ENCODE measurements at regions not wholly inside any gene's neighbourhood (a gene's known extent, or its start where the extent isn't known, plus 50 kb on each side); places are given as distances from the start of the nearest gene placed in this dataset.

DNA sequence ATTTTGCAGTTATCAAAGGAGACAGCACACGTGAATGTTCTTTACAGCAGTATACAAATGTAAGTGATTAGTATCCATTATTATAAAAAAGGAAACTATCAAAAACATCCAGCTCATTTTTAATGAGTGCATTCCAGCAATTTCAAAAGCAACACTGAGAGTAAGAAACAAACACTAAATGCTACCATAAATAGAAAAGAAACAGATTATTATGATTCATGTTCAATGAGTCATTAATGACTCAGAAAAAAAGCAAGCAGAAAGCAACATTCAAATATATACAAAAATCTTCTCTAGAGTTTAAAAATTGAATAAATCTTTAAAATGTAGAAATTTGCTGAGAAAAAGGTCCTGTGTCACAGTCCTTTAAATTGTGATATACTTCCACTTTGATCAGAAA, 346.5 kb upstream of the FMR1 start:
- Histone ChIP-seq H3K4me1 (ENCODE audit: low read depth) (no peaks in the 10 kb centered on the region), H3K4me3 (no peak overlapping the region), H3K36me3 (ENCODE audit: low read depth) (no peaks in the 10 kb centered on the region), H3K9me3 (no peaks in the 10 kb centered on the region)
- TF ChIP-seq, protein P1, sequence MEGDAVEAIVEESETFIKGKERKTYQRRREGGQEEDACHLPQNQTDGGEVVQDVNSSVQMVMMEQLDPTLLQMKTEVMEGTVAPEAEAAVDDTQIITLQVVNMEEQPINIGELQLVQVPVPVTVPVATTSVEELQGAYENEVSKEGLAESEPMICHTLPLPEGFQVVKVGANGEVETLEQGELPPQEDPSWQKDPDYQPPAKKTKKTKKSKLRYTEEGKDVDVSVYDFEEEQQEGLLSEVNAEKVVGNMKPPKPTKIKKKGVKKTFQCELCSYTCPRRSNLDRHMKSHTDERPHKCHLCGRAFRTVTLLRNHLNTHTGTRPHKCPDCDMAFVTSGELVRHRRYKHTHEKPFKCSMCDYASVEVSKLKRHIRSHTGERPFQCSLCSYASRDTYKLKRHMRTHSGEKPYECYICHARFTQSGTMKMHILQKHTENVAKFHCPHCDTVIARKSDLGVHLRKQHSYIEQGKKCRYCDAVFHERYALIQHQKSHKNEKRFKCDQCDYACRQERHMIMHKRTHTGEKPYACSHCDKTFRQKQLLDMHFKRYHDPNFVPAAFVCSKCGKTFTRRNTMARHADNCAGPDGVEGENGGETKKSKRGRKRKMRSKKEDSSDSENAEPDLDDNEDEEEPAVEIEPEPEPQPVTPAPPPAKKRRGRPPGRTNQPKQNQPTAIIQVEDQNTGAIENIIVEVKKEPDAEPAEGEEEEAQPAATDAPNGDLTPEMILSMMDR (IDR thresholded peaks at IDR 0.05): no peak
- intact Hi-C loops (cut with DNase I, micrococcal nuclease): no loop called here
- no peak for DNase-seq
- ATAC-seq: no peak

DNA sequence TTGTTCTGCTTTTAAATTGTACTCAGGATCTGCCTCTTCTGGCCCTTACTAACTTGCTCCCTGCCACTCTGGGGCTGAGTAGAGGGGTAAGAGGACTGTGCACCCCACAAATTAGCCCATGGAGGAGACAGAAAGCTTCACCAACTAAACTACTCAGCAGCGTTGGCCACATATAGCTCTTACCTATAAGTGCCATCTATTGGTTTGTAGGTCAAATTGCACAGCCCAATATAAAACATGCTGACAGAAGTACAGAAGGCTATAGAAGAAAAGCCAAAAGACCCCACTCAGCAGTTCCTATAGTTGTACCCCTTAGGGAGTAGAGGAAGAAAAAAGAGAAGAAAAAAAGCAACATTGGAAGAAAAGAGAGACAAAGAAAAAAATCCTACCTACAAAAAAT, 341.2 kb upstream of the FMR1 start:
- intact Hi-C loops (cut with DNase I, micrococcal nuclease): no loop called here
- no peak for DNase-seq
- H3K4me3 ChIP-seq: no peak overlapping the region
- TF ChIP-seq, protein P1 (IDR thresholded peaks at IDR 0.05): no peak
- no peaks in the 10 kb centered on the region for H3K4me1 ChIP-seq (ENCODE audit: low read depth)
- ATAC-seq: no peak
- H3K36me3 ChIP-seq (ENCODE audit: low read depth): no peaks in the 10 kb centered on the region
- no peaks in the 10 kb centered on the region for H3K9me3 ChIP-seq

DNA sequence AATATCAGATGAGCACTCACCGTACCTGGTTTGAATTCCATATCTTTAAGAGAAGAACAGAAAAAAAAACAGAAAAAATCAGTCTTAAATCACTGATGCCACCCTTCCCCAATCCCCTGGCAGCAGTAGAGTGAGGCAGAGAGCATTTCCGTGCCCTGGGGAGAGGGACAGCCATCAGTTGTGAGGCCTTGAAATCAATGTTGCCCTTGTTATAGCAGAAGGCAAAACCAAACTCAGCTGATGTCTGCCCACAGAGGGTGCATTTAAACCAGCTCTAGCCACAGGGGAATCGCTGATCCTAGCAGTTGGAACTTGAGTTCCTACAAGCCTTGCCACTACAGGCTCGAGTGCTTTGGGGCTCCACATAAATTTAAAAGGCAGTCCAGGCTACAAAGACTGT, 338.5 kb upstream of the FMR1 start:
- TF ChIP-seq, protein P1 (IDR thresholded peaks at IDR 0.05): no peak
- DNase-seq (no peak), ATAC-seq (no peak)

DNA sequence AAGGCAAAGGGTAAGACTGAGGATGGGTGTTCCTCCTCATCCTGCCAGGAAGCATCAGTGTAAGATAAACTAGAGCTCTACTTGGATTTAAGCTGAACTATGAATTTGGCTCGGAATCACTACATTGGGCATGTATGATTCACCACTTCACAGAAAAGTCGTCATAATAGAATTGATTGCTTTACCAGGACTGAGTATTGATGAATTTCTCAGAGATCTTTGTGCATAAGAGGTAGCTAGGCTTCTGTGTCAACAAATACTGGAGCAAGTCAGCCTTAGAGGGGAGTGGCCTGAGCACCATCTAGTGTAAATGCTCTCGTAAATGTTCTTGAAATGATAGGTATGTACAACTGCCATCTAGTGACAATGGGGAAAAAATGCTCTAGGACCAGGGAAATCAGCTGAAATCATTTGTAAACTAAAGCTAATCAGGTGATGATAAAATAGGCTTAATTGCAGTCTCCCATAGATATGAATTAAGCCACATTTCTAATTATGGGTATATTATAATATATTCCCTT, 309.5 kb upstream of the FMR1 start:
- intact Hi-C loops (cut with DNase I, micrococcal nuclease): no loop called here
- DNase-seq: no peak
- ATAC-seq: no peak
- H3K4me3 ChIP-seq: no peak overlapping the region
- TF ChIP-seq, protein P1 (IDR thresholded peaks at IDR 0.05): no peak
- no peaks in the 10 kb centered on the region for H3K4me1 ChIP-seq (ENCODE audit: low read depth)
- H3K36me3 ChIP-seq (ENCODE audit: low read depth): no peaks in the 10 kb centered on the region
- no peaks in the 10 kb centered on the region for H3K9me3 ChIP-seq

More for the DNA sequence above, 338.5 kb upstream of the FMR1 start:
- Histone ChIP-seq H3K4me1 (ENCODE audit: low read depth) (no peaks in the 10 kb centered on the region), H3K36me3 (ENCODE audit: low read depth) (no peaks in the 10 kb centered on the region), H3K4me3 (no peak overlapping the region), H3K9me3 (no peaks in the 10 kb centered on the region)
- intact Hi-C loops (cut with DNase I, micrococcal nuclease): no loop called here

DNA sequence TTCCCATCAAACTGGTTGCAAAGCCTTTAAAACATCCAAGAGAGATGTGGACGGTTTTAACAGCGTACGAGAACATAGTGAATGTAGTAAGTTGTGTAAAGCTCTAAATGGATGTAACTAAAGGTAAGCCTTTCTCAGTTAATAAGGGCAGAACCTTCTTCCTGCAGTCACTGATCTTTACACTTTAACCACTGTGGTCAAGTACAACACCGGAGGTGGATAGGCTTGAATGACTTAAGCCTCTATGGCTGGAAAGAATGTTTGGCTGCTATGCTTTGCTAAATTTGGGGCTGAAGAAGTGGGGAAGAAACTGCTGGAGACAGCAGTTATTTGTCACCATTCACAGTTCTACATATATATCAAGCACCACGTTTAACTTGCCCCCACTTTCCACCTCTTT, 285.1 kb upstream of the FMR1 start:
- Histone ChIP-seq H3K36me3 (ENCODE audit: low read depth) (no peaks in the 10 kb centered on the region), H3K9me3 (no peaks in the 10 kb centered on the region), H3K4me3 (no peak overlapping the region), H3K4me1 (ENCODE audit: low read depth) (no peaks in the 10 kb centered on the region)
- TF ChIP-seq, protein P1 (IDR thresholded peaks at IDR 0.05): no peak
- DNase-seq (no peak), ATAC-seq (no peak)
- intact Hi-C loops (cut with DNase I, micrococcal nuclease): no loop called here

DNA sequence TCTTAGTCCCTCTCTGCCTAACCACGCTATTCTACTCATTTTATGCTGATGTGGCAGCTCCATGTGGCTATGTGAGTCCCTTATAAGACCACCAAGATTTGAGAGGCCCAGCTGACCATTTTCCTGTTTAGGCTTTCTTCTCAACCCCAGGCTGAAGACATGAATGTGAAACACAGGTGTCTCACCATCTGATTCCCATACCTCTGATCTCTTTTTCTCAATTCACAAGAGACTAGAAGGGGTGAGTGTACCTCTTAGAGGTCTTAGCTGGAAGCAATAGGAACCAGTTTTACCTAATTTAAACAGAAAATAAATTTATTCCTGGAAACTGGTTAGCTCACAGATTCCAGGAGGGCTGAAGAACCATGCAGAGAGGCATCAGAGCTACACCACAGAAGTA, 276.5 kb upstream of the FMR1 start:
- H3K36me3 ChIP-seq (ENCODE audit: low read depth): no peaks in the 10 kb centered on the region
- intact Hi-C loops (cut with DNase I, micrococcal nuclease): no loop called here
- ATAC-seq: no peak

More for the DNA sequence above, 276.5 kb upstream of the FMR1 start:
- H3K4me3 ChIP-seq: no peak overlapping the region
- no peaks in the 10 kb centered on the region for H3K4me1 ChIP-seq (ENCODE audit: low read depth)
- H3K9me3 ChIP-seq: no peaks in the 10 kb centered on the region
- no peak for DNase-seq
- TF ChIP-seq, protein P1 (IDR thresholded peaks at IDR 0.05): no peak

All from mucosa of descending colon (tissue), 3 donors.